ENCODE measurements at regions not wholly inside any gene's neighbourhood (a gene's known extent, or its start where the extent isn't known, plus 50 kb on each side); places are given as distances from the start of the nearest gene placed in this dataset.

- in situ Hi-C loops (cut with HindIII; ENCODE audit: low pct_unique_long_range_greater_than_20kb, low sequenced_read_pairs): no loop called here
- no peak for DNase-seq (ENCODE audit: low read depth)
Observed at GRCh38 chr5:115072266-115073064, 97.2 kb downstream of the TRIM36 start.

GRCh38 chr5:115070737-115071136 lies 99.0 kb downstream of the TRIM36 start:
- in situ Hi-C loops (cut with HindIII; ENCODE audit: low pct_unique_long_range_greater_than_20kb, low sequenced_read_pairs): no loop called here
- no peak for DNase-seq (ENCODE audit: low read depth)

DNA sequence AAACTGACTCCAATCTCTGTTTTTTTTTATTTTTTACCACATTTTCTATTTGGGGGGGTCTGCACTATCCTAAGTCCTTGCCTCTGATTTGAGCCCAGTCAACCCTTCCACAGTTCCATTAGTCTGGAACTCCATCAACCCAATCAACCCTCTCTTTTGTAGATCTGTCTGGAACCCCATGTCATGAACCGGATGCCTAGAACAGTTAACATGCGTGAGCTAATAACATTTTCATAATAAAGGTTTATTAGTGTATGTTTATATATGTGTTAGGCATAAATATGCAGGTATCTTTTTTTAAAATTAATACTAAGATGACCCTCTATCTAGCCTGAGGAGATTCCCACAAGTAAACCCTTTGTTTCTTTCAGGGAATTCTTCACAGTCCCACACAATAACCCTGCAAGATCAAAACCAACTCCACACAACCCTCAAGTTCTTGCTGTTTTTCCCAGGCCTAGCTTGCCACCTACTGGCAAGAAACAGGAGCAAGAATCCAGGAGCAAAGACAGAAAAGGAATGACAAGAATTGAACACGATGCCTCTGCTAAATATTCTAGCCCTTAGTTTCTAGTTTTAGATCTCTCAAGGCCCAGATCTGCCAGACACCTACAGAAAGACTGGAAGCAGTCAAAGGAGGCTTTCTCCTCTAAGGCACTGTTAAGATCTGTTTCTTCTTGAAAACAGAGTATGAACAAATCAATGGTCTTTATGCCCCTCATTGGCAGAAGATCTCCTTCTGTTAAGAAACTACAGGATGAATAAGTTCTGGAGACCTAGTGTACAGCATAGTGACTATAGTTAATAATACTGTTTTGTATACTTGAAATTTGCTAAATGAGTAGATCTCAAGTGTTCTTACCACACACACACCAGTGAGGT lies 100.4 kb downstream of the TRIM36 start:
- in situ Hi-C loops (cut with HindIII; ENCODE audit: low pct_unique_long_range_greater_than_20kb, low sequenced_read_pairs): no loop called here
- peak; percentile 41 for DNase-seq (ENCODE audit: low read depth)

DNA sequence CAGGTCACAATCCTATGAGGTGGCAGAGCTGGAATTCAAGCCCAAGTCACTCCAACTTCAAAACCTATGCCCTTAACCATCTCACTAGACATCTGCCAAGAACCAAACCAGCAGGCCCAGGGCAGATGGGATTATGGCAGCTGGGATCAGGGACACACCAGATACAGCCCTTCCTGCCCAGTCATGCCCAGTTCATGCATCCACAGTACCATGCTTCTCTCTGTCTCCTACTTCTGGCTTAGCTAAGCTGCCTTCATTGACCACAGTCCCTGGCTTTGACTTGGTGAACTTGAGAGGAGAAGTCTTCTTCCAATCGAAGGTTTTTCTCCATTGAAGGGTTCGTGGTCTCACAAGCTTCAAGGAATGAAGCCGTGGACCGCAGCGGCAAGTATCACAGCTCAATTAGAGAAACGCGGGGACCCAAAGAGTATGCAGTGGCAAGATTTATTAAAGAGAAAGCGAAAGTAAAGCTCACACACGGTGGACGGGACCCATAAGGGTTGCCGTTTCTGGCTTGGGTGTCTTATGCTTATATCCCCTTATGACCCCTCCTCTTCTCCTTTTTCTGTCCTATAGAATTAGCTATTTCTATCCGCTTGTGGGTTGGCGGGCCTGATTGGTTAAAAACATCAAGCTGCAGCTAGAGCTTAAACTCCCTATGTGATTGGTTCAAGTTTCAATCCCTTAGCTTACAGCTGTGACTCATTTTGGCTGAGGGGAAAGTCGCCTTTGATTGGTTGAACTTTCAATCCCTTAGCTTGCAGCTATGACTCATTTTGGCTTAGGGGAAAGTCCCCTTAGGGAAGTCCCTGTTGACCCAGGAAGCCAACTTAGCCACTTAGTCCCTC lies 101.2 kb downstream of the TRIM36 start:
- in situ Hi-C loops (cut with HindIII; ENCODE audit: low pct_unique_long_range_greater_than_20kb, low sequenced_read_pairs): no loop called here
- peak; percentile 73 for DNase-seq (ENCODE audit: low read depth)

- in situ Hi-C loops (cut with HindIII; ENCODE audit: low pct_unique_long_range_greater_than_20kb, low sequenced_read_pairs): no loop called here
Observed at GRCh38 chr5:115064380-115064779, 105.3 kb downstream of the TRIM36 start.

GRCh38 chr5:115054387-115054951 lies 115.2 kb downstream of the TRIM36 start:
- no peak for DNase-seq (ENCODE audit: low read depth)
- in situ Hi-C loops (cut with HindIII; ENCODE audit: low pct_unique_long_range_greater_than_20kb, low sequenced_read_pairs): no loop called here

More at GRCh38 chr5:115064380-115064779, 105.3 kb downstream of the TRIM36 start:
- no peak for DNase-seq (ENCODE audit: low read depth)

DNA sequence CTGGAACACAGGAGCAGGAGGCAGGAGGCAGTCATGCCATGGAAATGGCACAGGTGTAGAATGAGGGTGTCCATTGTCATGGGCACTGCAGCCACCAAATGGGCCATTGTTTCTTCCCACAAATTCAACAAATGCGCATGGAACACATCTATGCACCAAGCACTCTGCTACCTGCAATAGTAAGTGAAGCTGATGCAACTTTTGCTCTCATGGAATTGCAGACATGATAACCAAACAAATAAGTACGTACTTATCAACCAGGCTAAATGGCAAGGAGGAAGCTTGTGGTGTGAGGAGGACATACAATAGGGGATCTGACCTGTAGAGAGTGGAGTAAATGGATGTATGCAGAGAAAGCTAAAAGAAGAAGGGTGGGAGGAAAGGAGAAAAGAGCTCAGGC lies 116.8 kb downstream of the TRIM36 start:
- DNase-seq (ENCODE audit: low read depth): no peak
- in situ Hi-C loops (cut with HindIII; ENCODE audit: low pct_unique_long_range_greater_than_20kb, low sequenced_read_pairs): no loop called here

DNA sequence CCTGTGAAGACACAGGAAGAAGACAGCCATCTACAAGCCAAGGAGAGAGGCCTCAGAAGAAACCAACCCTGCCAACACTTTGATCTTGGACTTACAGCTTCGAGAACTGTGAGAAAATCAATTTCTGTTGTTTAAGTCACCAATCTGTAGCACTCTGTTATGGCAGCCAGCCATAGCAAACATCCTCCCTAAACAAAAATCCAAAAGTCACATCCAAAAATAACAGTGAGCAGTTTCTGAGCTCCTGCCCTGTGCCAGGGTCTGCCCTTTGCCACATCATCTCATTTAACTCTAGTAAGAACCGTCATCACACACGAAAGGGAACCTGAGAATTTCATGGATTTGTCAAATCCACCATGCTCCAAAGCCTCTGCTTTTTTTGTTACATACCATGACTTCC lies 118.8 kb downstream of the TRIM36 start:
- DNase-seq (ENCODE audit: low read depth): no peak
- in situ Hi-C loops (cut with HindIII; ENCODE audit: low pct_unique_long_range_greater_than_20kb, low sequenced_read_pairs): no loop called here

- no peak for DNase-seq (ENCODE audit: low read depth)
- in situ Hi-C loops (cut with HindIII; ENCODE audit: low pct_unique_long_range_greater_than_20kb, low sequenced_read_pairs): no loop called here
Observed at GRCh38 chr5:115033861-115034260, 135.8 kb downstream of the TRIM36 start.

DNA sequence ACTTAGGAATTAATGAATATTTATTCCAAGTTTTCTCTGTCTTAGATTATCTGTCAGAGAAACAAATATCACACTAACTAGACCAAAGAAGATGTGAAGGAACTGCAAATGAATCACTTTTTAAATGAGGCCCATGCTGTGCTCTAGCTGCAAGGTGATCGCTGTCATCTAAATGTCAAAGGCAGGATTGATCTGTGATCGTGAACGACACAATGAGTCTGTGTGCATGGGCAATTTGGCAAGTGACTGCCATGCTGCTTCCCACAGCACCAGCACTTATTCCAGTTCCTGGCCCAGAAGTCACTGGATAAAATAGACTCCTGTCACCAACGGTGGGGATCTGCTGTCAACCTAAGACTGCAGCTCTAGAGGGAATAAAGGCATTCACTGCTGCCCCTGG lies 141.2 kb downstream of the TRIM36 start:
- in situ Hi-C loops (cut with HindIII; ENCODE audit: low pct_unique_long_range_greater_than_20kb, low sequenced_read_pairs): no loop called here
- no peak for DNase-seq (ENCODE audit: low read depth)

- in situ Hi-C loops (cut with HindIII; ENCODE audit: low pct_unique_long_range_greater_than_20kb, low sequenced_read_pairs): no loop called here
- DNase-seq (ENCODE audit: low read depth): no peak
Observed at GRCh38 chr5:115024922-115025321, 144.8 kb downstream of the TRIM36 start.

DNA sequence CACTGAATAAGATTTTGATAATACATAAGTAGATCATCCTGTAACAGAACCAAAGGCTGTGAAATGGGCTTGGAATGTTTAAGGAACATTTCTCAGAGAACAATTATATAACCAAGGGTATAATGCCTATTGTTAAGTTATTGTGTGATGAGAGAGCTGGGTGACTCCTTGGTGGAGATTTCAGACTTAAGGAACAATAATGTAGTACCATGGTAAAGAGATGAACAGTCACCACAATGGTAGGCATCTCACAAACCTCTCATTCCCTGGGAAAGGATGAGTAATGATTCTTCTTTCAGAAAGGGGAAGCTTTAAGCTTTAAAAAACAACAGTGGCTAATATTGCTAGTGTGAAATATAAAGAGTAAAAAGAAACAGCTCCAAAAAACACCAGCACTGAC lies 147.4 kb downstream of the TRIM36 start:
- no peak for DNase-seq (ENCODE audit: low read depth)
- in situ Hi-C loops (cut with HindIII; ENCODE audit: low pct_unique_long_range_greater_than_20kb, low sequenced_read_pairs): no loop called here

DNA sequence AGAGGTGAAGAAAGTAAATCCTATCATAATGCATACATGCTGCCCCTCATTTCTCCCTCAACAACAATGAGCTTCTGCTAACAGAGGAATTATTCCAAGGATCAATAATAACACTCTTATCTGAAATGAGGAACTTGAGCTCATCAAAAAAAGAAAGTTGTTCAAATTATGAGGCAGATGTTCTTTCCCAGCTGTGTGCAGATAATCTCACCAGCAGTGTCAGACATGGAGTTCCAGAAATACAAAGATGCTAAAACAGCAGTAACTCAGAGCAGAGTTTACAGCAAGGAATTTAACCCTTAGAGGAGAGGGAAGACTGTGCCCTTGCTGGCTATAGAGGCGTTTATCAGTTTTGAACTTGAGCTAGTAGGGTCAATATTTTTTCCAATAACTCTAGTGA lies 153.1 kb downstream of the TRIM36 start:
- in situ Hi-C loops (cut with HindIII; ENCODE audit: low pct_unique_long_range_greater_than_20kb, low sequenced_read_pairs): no loop called here
- DNase-seq (ENCODE audit: low read depth): no peak

DNA sequence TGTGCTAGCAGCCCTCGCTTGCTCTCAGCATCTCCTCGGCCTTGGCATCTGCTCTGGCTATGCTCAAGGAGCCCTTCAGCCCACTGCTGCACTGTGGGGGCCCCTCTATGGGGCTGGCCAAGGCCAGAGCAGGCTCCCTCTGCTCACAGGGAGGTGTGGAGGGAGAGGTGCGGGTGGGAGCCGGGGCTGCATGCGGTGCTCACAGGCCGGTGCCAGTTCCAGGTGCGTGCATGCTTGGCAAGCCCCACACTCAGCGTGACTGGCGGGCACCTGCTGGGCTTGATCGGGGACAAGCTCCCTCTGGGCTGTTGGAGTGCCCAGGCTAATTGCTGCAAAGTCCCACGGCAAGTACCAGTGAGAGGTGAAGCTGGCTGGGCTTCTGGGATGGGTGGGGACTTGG lies 170.5 kb downstream of the TRIM36 start:
- no peak for DNase-seq (ENCODE audit: low read depth)
- in situ Hi-C loops (cut with HindIII; ENCODE audit: low pct_unique_long_range_greater_than_20kb, low sequenced_read_pairs): no loop called here

DNA sequence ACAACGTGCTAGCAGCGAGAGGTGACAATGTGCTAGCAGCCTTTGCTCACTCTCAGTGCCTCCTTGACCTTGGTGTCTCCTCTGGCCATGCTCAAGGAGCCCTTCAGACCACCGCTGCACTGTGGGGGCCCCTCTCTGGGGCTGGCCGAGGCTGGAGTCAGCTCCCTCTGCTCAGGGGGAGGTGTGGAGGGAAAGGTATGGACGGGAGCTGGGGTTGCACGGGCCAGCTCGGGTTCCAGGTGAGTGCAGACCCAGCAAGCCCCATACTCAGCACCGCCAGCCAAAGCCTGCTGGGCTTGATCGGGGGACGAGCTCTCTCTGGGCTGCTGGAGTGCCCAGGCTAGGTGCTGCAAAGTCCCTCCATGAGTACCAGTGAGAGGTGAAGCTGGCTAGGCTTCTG lies 180.2 kb downstream of the TRIM36 start:
- in situ Hi-C loops (cut with HindIII; ENCODE audit: low pct_unique_long_range_greater_than_20kb, low sequenced_read_pairs): no loop called here
- DNase-seq (ENCODE audit: low read depth): no peak

DNA sequence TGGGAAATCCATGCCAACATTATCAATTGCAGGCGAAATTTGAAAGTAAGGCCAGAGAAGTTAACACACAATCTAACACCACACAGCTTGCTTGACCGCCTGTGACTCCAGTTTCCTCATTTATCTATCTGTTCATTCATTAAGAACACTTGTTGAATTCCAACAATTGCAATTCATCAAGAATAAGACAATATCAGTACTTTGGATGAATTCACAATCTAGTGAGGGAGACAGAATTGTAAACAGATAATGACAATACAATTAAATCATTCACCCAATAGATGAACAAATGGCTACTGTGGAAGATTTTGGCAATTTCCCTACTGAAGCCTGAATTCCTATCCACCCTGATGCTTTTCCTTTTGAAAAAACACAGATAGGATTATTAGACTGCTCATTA lies 181.6 kb downstream of the TRIM36 start:
- in situ Hi-C loops (cut with HindIII; ENCODE audit: low pct_unique_long_range_greater_than_20kb, low sequenced_read_pairs): no loop called here
- DNase-seq (ENCODE audit: low read depth): no peak

DNA sequence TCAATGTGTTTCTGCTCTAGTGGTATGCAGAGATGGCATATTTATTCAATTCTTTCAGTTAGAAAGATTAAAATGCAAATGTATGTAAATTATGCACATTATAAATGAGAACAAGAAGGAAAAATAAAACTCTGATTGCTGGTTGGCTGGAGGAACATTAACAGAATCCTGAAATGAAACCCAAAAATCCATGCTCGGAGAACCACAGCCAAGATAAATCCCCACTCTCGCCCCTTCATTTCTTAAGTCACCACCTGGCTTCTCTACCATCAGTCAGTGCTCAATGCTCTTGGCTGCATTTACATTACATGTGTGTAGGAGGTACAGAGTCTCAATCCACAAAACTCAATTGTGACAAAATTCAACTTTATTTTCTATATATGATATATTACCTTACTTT lies 184.9 kb downstream of the TRIM36 start:
- in situ Hi-C loops (cut with HindIII; ENCODE audit: low pct_unique_long_range_greater_than_20kb, low sequenced_read_pairs): no loop called here
- DNase-seq (ENCODE audit: low read depth): no peak

DNA sequence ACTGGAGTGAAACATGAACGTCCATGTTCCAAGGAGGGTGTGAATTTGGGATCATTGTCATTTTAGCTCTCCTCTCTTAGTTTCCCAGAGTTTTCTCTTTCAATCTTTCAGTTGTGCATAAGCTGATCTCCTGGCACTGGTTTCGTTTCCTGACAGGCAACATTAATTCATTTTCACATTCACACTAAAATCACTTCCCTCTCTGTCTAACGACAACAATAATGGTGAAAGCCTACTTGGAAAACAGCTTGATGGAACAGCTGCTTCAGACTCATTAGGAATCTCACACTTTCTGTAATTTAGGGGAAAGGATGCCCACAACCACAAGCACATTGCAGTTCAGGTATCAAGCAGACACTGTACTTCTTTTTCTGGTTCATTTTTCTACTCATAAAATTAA lies 188.6 kb downstream of the TRIM36 start:
- in situ Hi-C loops (cut with HindIII; ENCODE audit: low pct_unique_long_range_greater_than_20kb, low sequenced_read_pairs): no loop called here
- DNase-seq (ENCODE audit: low read depth): no peak
